ENCODE measurements at regions not wholly inside any gene's neighbourhood (a gene's known extent, or its start where the extent isn't known, plus 50 kb on each side); places are given as distances from the start of the nearest gene placed in this dataset.

DNA sequence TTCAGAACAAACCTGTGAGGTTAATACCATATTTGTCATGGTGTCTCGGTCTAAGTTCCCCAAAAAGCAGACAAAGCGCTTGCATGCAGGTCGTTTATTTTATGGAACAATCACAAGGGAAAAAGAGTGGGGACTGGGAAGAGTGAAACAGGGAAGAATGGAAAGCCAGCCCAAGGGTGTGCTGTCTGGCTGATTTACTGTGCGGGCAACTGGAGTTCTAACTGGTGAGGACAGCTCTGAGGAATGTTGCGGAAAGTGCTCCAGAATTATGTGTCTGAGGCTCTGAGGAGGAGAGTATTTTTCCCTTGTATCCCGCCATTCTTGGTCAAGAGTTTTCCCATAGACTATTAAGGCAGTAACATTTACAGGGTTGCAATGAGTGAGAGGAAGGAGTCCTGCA is 465.4 kb downstream of the RMST start:
- no peak for DNase-seq (ENCODE audit: low spot score)

DNA sequence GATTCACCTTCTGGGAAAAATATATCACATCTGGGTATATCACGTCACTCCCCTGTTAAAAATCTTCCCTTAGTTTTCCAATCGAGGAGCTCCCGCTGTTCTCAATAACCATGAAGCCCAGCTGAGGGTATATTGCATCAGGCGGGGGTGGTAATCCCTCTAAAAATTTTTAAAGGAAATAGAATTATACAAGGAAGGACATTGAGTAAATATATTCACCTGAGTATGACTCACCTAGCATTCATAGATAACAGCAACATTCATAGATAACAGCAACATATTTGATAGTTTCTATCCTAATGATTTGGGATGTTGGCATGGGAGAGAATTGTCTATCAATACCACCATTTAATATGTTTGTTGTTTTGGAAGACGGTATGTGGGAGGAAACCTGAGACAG is 473.6 kb downstream of the RMST start:
- no peak for DNase-seq (ENCODE audit: low spot score)

DNA sequence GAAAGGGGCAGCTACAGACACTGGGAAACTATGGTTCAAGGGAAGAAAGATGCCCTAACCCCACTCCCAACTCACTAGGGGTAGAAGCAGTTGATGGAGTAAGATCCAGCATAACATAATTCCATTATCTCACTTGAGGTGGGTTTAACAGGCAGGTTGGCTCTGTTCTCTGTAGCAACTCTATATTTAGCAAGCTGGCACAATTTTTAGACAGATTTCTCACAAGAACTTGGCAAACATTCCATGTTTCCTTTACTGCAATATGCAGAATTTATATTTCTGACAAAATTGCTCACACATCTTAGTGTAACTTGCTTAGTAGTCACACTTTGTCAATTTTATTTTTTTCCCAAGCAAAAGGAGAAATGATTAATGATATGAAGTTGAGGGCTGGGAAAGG is 475.4 kb downstream of the RMST start:
- no peak for DNase-seq (ENCODE audit: low spot score)

DNA sequence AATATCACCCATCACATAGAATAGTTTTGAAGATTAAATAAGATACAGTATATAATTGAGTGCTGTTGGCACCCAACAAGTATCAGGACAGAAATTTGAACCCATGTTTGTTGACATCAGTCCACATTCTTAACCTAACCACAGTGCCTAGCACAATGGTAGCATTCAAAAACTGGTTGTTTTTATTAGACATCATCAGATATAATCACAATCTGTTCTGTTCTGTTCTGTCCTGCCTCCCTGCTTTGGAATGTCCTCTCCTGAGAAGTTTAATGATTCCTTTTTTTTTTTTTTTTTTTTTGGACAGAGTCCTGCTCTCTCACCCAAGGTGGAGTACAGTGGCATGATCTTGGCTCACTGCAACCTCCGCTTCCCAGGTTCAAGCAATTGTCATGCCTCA is 476.6 kb downstream of the RMST start:
- no peak for DNase-seq (ENCODE audit: low spot score)

DNA sequence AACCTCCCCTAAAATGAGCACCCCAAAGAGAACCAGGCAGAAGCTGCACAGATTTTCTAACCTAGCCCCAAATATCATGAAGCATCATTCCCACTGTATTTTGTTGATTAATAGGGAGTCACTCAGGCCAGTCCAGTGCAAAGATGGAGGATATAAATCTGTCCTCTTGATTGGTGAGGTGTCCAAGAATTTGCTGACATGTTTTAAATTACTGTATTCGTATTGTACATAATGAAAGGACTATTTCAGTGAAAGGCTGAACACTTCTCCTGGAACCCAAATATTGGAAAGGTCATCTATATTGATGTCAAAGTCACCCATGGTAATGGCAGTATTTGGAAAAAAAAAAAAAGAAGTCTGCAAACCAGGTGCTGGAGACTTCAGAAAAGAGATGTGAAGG is 477.5 kb downstream of the RMST start:
- no peak for DNase-seq (ENCODE audit: low spot score)

DNA sequence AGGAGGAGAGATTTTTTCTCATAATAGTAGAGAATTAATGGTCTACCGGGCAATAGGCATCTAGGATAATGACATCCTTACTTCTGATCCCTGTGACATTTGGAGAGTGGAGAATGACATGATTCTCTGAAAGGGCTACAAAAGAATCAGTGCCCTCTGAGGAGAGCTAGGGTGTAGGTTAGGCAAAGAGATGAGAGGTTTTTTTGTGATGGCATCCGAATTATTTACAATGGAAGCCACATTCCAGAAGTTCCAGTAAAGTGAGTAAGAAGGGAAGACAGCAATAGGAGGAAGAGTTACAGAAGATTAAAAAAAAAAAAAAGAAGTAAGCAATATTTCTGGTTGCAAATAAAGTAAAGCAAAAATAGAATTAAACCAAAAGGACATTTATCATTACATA is 478.0 kb downstream of the RMST start:
- DNase-seq (ENCODE audit: low spot score): peak; percentile 20

DNA sequence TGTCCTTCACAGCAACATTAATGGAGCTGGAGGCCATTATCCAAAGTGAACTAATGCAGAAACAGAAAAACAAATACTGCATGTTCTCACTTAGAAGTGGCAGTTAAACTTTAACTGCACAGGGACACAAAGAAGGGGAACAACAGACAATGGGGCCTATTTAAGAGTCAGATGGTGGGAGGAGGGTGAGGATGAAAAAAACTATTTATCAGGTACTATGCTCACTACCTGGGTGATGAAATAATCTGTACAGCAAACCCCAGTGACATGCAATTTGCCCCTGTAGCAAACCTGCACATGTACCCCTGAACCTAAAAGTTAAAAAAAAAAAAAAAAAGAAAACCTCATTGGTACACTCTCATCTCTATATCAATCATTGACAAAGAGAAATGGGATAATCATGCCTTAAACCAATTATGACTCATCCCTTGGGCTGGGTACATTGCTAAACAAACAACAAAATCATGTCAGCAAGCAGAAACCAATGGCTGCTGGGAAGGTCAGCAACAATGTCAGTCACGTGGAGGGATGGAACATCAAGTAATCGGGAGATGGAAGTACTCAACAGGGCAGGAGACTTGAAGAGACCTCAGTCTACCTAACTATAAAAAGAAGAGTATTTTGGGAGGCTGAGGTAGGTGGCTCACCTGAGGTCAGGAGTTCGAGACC is 479.2 kb downstream of the RMST start:
- no peak for DNase-seq (ENCODE audit: low spot score)

DNA sequence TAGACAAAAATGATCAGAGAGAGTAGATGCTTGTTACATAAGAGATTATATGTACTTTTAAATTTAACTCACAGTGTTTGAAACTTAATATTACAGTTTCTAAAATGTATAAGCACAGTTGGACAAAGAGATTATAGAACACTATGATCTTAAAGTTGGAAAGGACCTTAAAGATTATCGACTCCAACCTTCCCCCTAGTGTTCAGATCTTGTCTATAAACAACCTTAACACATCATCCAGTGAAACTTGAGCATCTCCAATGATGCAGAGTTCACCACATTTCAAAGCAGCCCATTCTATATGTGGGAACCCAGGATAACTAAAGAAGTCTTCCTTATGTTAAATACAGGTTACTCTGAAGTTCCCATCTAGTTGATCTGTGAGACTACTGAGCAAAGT is 480.8 kb downstream of the RMST start:
- no peak for DNase-seq (ENCODE audit: low spot score)

DNA sequence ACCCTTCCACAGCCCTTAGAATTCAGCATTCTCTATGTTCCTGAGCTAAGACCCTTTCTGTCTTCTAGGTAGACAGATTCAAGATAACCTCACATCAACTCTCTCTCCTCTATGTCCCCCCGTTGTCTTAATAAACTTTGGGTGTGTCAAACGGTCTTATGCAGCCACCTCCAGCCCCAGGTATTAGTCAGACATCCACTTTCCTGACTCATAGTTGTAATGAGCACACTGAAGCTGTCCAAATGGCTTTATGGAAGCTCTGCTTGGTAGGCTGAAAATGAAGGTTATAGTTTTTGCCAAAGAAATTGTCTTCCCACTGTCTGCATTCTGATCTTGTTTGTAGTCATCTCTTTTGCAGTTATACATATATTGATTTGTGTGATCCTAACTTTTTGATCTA is 482.0 kb downstream of the RMST start:
- DNase-seq (ENCODE audit: low spot score): no peak

DNA sequence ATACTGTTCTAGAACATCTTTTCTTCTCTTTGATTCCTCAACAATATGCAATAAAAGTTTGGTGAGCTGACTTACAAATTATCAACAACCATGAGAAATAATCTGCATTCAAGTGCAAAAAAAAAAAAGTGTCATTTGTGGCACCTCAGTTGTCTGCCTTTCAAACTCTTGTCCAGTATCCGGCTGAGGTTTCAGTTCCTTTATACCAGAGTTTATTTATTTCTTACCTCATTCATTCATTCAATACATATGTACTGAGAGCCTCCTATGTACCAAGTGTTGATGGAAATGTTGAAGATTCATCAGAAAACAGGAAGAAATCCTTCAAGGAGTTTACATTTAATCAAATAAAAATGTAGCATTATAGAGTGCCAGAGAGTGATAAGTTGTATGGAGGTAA is 484.1 kb downstream of the RMST start:
- DNase-seq (ENCODE audit: low spot score): no peak

DNA sequence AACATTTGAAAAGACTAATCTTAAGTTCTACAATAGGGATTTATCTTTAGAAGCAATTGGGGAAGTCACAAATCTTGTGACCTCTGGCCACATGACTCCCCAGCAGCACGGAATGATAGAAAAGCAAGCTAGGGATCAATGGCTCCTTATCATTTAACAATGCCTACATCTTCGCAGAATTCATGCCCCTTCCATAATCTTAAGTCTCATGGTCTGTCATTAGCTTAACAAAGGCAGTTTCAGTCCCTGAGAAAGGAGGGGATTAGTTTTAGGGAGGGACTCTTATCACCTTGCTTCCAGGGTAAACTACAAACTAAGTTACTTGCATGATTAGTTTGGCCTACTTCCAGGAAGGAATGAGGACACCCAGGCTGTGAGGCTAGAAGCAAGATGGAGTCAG is 486.0 kb downstream of the RMST start:
- DNase-seq (ENCODE audit: low spot score): no peak

DNA sequence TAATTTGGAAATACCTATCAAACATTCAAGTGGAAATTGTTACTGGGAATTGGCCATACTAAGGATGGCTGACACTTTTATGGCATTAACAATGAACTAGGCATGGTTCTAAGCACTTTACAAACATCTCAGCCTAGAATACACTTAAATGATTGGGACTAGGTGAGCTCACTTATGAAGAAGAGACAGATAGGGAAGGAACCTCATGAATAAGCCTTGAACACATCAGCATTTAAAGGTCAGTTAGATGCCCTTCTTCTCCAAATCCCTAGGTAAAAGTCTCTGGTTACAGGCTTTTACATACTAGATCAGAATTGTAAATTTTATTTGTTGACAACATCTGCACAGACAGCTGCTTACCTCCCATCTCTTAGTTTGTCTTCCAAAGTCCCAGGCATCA is 488.6 kb downstream of the RMST start:
- no peak for DNase-seq (ENCODE audit: low spot score)

DNA sequence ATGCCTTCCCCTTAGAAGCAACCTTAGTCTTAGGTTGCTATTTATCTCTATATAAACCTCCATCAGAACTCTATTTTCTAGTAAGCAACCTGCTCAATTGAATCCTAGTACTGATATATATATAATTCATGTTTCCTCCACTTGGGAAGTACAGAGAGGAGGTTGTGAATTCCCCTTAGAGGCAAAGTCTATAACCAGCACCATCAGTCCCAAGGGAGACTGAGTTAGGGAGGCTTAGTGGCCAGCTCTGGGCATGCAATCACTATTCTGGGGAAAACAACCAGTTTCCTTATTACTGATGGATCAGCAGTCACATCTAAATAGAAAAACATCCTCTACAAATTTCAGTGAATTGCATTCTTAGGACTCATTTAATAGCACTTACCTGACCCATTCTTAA is 489.1 kb downstream of the RMST start:
- no peak for DNase-seq (ENCODE audit: low spot score)

DNA sequence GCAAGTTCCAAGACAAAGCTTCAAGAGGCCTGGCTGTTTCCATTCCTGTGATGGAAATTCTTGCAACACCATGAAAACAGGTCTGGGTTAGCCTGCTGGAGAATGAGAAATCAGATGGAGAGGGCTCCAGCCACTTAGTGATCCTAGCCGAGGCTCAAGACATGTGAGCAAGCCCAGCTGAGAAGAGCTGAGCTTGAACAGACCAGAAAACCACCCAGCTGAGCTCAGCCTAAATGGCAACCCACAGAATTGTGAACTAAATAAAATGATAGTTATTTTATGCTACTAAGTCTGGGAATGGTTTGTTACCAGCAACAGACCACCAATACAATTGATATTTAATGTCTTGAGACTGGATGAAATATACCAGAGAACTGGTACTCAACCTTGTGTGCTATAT is 494.5 kb downstream of the RMST start:
- DNase-seq (ENCODE audit: low spot score): no peak

DNA sequence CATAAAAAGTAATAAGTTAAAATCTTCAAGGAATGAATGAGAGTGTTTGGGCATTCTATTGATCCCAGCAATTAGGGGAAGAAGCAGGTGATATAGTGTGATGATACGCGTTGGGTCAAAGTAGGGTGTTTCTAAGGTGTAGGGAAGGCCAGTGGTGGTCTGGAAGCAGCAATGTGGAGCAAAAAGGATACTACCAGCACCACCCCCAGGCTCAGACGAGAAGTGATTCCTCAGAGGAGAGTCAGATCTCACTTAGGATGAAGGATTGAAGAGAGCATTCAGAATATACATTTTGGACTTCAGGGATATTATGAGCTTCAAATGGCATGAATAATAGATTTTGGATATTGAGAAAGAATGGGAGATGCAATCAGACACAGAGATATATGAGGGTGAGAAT is 497.6 kb downstream of the RMST start:
- no peak for DNase-seq (ENCODE audit: low spot score)

DNA sequence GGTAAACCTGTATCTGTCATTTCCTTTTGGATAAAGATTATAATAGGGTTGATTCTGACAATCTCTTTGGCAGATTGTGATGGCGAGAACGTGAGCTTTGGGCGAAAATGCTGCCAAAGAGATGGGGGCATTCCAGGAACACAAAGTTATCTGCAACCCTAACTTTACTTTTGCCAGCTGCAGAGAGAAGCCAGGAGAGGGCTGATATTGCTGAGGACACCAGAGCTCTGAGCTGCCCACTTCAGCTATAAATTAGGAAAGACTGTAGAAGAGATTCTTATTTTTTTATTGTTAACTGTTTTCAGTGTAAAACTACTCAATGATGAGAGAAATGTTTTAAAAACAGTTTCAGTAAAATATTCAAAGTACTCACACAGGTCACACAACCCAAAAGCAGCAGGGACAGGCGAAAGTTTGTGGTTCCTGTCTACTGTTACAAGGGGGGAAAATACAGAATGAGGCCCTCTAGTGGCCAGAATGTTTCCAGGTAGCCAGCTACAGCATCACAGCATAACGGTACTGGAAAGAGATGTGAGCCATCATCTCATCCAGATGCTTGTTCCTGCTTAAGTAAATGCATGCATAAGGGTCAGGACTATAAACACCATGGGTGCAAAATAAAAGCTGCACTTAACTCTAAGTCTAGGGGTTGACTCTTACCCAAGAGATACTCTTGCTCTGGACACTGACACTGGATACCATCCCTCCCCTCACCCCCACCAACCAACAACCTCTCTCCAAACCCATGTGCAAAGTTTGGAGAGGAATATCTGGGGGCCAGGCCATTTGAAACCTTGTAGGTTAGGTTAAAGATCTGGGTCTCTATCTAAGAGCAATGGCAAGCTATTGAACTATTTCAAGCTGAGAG is 498.4 kb downstream of the RMST start:
- DNase-seq (ENCODE audit: low spot score): peak; percentile 2

DNA sequence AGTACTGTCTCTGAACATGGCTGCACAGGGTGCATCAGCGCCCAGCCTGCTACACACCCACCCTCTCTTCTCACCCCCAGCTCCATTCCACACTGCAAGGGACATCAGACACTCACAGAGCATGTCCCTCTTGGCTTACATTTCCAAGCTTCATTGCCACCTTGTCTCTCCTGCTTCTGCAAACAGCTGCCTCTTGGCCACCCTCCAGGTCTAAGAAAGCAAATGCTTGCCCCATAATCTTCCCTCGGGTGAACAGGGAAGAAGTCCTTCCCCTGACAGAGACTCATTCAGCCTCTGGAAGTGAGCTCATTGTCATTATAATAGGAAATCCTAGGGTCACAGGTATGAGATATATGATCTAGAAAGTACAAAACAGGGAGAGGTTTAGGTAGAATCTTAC is 505.2 kb downstream of the RMST start:
- no peak for DNase-seq (ENCODE audit: low spot score)

DNA sequence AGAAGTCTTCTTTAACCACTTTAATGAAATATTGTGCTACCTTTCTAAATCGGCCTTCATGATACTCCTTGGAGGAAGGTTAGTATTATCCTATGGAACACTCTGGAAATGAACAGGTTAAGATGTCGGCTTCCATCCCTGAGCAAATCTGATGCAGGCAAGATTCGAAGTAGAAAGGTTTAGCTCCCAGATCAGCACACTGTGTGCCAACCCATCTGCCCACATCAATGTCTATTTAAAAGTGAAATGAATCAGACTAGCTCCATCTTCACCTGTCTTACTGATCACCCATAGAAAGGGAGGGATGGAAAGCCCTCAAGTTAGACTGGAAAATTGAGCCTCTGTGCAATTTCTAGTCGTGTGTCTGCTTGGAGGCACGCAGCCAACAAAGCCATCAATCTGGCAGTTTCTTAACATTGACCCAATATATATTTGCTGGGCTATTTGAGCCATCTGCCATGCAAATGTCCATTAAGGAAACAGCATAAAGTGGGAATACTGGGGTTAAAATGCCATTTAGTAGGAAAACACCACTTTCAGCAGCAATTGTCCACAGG is 506.1 kb downstream of the RMST start:
- no peak for DNase-seq (ENCODE audit: low spot score)

DNA sequence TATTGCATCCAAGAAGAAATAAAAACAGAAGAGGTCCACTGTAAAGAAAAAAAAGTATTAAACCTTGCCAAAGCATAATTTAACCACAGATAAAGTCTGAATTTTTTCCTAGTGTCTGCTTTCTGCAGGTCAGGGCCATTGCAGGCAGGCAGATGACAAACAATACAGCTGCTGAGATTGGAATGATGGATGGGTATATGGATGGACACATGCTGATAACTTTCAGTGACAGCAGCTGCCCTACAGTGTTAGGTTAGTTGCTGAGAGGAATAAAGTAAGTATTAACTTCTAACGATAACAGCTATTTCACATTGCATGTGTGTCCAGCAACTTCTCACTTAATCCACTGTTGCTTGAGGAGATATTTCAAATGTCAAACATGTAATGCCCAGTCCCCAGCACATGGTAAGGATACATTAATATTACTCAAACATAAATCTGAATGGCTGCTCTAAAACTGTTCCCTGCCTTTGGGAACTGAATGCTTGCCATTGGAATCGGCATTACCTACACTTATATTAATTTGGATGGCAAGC is 515.3 kb downstream of the RMST start:
- no peak for DNase-seq (ENCODE audit: low spot score)

DNA sequence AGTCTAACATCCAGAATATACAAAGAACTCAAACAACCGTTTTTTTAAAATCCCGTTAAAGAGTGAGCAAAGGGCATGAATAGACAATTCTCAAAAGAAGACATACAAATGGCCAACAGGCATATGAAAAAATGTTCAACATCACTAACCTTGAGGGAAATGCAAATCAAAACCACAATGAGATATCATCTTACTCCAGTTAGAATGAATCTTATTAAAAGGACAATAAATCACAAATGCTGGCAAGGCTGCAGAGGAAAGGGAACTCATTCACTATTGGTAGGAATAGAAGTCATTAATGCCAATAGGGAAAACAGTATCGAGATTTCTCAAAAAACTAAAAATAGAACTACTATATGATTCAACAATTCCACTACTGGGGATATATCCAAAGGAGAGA is 520.1 kb downstream of the RMST start:
- DNase-seq (ENCODE audit: low spot score): no peak

DNA sequence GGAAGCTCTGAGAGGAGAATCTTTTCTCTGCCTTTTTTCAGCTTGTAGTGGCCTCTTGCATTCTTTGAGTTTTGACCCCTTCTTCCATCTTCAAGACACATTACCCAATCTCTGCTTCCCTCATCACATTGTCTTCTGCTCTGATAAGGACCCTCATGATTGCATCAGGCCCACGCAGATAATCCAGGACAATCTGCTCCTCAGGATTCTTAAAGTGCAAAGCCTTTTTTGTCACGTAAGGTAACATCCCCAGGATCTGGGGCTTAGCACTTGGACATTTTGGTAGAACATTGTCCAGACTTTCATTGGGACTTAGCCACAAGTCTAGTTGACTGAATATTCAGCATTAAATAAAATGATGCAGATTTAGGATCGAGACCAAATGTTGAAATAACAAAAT is 521.2 kb downstream of the RMST start:
- DNase-seq (ENCODE audit: low spot score): no peak

DNA sequence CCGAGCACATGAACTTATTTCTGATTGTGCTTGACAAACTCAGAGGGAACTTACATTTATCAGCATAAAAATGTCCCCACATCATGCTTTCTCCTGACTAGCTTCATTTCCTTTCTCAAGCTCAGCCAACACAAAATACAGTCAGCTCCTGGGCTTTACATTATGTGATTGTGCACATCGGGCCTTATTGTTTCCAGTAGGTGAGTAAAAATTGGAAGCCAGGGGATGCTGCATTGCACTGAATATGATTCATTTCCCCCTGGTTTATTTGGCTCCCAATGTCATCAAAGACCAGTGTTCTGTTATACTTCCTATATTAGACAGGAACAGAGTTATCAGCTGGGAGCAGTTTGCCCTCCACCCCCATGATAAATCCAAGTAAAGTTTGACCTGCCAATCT is 521.8 kb downstream of the RMST start:
- DNase-seq (ENCODE audit: low spot score): no peak

DNA sequence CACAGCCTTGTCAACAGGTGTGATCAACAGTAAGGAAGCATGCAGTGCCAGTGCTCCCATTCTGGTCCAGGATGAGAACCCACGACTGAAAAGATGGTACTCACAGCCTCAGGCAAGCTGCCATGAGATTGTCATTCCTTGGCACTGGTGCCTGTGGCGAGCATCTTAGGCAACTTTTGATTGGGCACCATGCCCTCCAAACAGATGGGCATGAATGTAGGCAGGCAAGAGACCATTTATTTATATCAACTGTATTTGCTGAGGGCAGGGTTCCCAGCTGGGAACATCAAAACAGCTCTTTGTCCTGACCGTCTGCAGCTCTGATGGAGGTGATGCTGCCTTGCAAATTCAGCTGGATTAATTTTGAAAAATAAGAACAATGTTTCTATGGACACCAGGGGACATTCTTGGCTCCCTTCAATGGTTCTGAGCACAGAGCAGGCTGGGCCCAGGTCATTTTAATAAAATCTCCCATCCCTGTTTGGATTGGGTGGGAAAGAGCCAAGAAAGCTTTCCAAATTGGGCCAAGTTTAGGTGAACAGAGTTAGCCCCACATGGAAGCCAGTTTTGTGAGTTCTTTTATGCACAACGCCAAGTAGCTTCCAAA is 522.5 kb downstream of the RMST start:
- no peak for DNase-seq (ENCODE audit: low spot score)

Data from GM03348 (cell line).